ENCODE measurements at regions not wholly inside any gene's neighbourhood (a gene's known extent, or its start where the extent isn't known, plus 50 kb on each side); places are given as distances from the start of the nearest gene placed in this dataset.

- H3K4me1 Mint-ChIP-seq, result no peaks in the 10 kb centered on the region
- no peak for ATAC-seq (ENCODE audit: low read depth)
- no peak for TF ChIP-seq CTCF (IDR thresholded peaks at IDR 0.05)
- TF ChIP-seq EZH2 (IDR thresholded peaks at IDR 0.05; ENCODE audit: borderline replicate concordance, insufficient read depth, low read depth, low read length, poor library complexity, severe bottlenecking), result no peak
Measured at GRCh38 chr2:19687017-19687659, 214.6 kb downstream of the TTC32 start.

GRCh38 chr2:19686439-19686838, 215.3 kb downstream of the TTC32 start:
- no peak for TF ChIP-seq CTCF (IDR thresholded peaks at IDR 0.05)
- TF ChIP-seq EZH2 (IDR thresholded peaks at IDR 0.05; ENCODE audit: borderline replicate concordance, insufficient read depth, low read depth, low read length, poor library complexity, severe bottlenecking), result no peak
- DNase-seq (no peak), ATAC-seq (ENCODE audit: low read depth) (no peak)
- Mint-ChIP-seq H3K9me3 (ENCODE audit: insufficient read depth) (no peaks in the 10 kb centered on the region), H3K27me3 (no peaks in the 10 kb centered on the region), H3K4me1 (no peaks in the 10 kb centered on the region), H3K4me3 (no peak overlapping the region), H3K27ac (no peak overlapping the region)
- Histone ChIP-seq H3K27ac (ENCODE audit: low read length in 2 of 2) (no peak overlapping the region), H3K27me3 (replicated peaks in 1 of 4; ENCODE audit: control extremely low read depth in 1 of 4, control insufficient read depth in 3 of 4, insufficient read depth in 4 of 4, low read length in 3 of 4) (no peaks in the 10 kb centered on the region), H3K79me2 (ENCODE audit: control insufficient read depth, insufficient read depth, low read length) (no peaks in the 10 kb centered on the region), H3K4me2 (replicated peaks; ENCODE audit: low read depth, low read length, poor library complexity, severe bottlenecking) (no peak overlapping the region), H2AFZ (ENCODE audit: insufficient read depth, low read depth, low read length, poor library complexity, severe bottlenecking) (no peak overlapping the region), H4K20me1 (ENCODE audit: control insufficient read depth, insufficient read depth, low read length, poor library complexity, severe bottlenecking) (no peaks in the 10 kb centered on the region), H3K36me3 (replicated peaks in 1 of 2; ENCODE audit: control extremely low read depth in 1 of 2, control insufficient read depth in 1 of 2, extremely low read depth in 1 of 2, insufficient read depth in 2 of 2, low read length in 1 of 2) (no peaks in the 10 kb centered on the region), H3K9ac (ENCODE audit: low read length) (no peak overlapping the region), H3K9me3 (ENCODE audit: control extremely low read depth in 1 of 3, control insufficient read depth in 2 of 3, insufficient read depth in 1 of 3, low read length in 2 of 3) (no peaks in the 10 kb centered on the region), H3K4me1 (ENCODE audit: control insufficient read depth in 2 of 2, insufficient read depth in 2 of 2, low read length in 2 of 2) (no peaks in the 10 kb centered on the region), H3K4me3 (ENCODE audit: control extremely low read depth in 1 of 5, extremely low read depth in 1 of 5, insufficient read depth in 1 of 5, low read depth in 2 of 5, low read length in 4 of 5) (no peak overlapping the region)
- WGBS (ENCODE audit: insufficient coverage), result 55% methylated on average over 3 of the region's 3 CpGs
- intact Hi-C loops (cut with micrococcal nuclease), result no loop called here
- ChIA-PET CTCF (no interaction called here), POLR2A (no interaction called here)

More at GRCh38 chr2:19687017-19687659, 214.6 kb downstream of the TTC32 start:
- no peak overlapping the region for H3K27ac ChIP-seq (ENCODE audit: low read length in 2 of 2)
- H3K36me3 ChIP-seq (replicated peaks in 1 of 2; ENCODE audit: control extremely low read depth in 1 of 2, control insufficient read depth in 1 of 2, extremely low read depth in 1 of 2, insufficient read depth in 2 of 2, low read length in 1 of 2), result no peaks in the 10 kb centered on the region
- no peak overlapping the region for H3K4me3 Mint-ChIP-seq
- ChIA-PET POLR2A (no interaction called here), CTCF (no interaction called here)
- H3K4me3 ChIP-seq (ENCODE audit: control extremely low read depth in 1 of 5, extremely low read depth in 1 of 5, insufficient read depth in 1 of 5, low read depth in 2 of 5, low read length in 4 of 5), result no peak overlapping the region
- H3K4me2 ChIP-seq (replicated peaks; ENCODE audit: low read depth, low read length, poor library complexity, severe bottlenecking), result no peak overlapping the region
- H3K27ac Mint-ChIP-seq, result no peak overlapping the region
- intact Hi-C loops (cut with micrococcal nuclease), result no loop called here
- H3K79me2 ChIP-seq (ENCODE audit: control insufficient read depth, insufficient read depth, low read length), result no peaks in the 10 kb centered on the region
- no peak for DNase-seq
- no peaks in the 10 kb centered on the region for H3K27me3 Mint-ChIP-seq
- peaks cover 0 to 3% (median 0%) of the 10 kb centered on the region in 3 donors for H3K9me3 ChIP-seq (ENCODE audit: control extremely low read depth in 1 of 3, control insufficient read depth in 2 of 3, insufficient read depth in 1 of 3, low read length in 2 of 3)
- no peaks in the 10 kb centered on the region for H3K9me3 Mint-ChIP-seq (ENCODE audit: insufficient read depth)
- no peaks in the 10 kb centered on the region for H4K20me1 ChIP-seq (ENCODE audit: control insufficient read depth, insufficient read depth, low read length, poor library complexity, severe bottlenecking)
- no peak overlapping the region for H3K9ac ChIP-seq (ENCODE audit: low read length)
- no peak overlapping the region for H2AFZ ChIP-seq (ENCODE audit: insufficient read depth, low read depth, low read length, poor library complexity, severe bottlenecking)
- H3K4me1 ChIP-seq (ENCODE audit: control insufficient read depth in 2 of 2, insufficient read depth in 2 of 2, low read length in 2 of 2), result no peaks in the 10 kb centered on the region
- no CpG with 5 or more reads among the region's 2 CpGs for WGBS (ENCODE audit: insufficient coverage)
- no peaks in the 10 kb centered on the region for H3K27me3 ChIP-seq (replicated peaks in 1 of 4; ENCODE audit: control extremely low read depth in 1 of 4, control insufficient read depth in 3 of 4, insufficient read depth in 4 of 4, low read length in 3 of 4)

All from B cell (primary cell).